Choroid plexus epithelial cell (primary cell): ENCODE measurements at regions not wholly inside any gene's neighbourhood (a gene's known extent, or its start where the extent isn't known, plus 50 kb on each side); places are given as distances from the start of the nearest gene placed in this dataset.
A peak's percentile ranks its signal among the peaks of the same experiment; 100 is the strongest.
"Not testable (repeated sequence)": the region's sequence is repeated elsewhere in the genome, so short reads cannot be mapped to it uniquely, and the experiment has no call there.

ENCODE experiments used
- DNase-seq: peaks from one replicate; pipeline ENCODE4 v3.0.0-alpha.2; 2010; ENCODE audit warnings: low read depth
- H3K4me3 ChIP-seq: 2 replicates; pipeline ENCODE4 v1.5.1; 2011; ENCODE audit warnings: low read depth, mild to moderate bottlenecking, control low read depth, low read length, moderate library complexity
- CTCF ChIP-seq: conservative IDR thresholded peaks from 2 replicates; pipeline ENCODE4 v1.5.1; 2011; ENCODE audit warnings: low read depth, mild to moderate bottlenecking, control low read depth, inconsistent platforms, low read length, moderate library complexity

- no peak for DNase-seq
- H3K4me3 ChIP-seq = no peak overlapping the region
- TF ChIP-seq CTCF = no peak
Measured at GRCh38 chr9:126183266-126183665, 143.4 kb upstream of the MVB12B start.

GRCh38 chr9:126190994-126191393 is 135.6 kb upstream of the MVB12B start:
- not testable (repeated sequence) for H3K4me3 ChIP-seq, DNase-seq

- DNase-seq = no peak
- no peak for TF ChIP-seq CTCF
- H3K4me3 ChIP-seq = no peak overlapping the region
Measured at GRCh38 chr9:126198854-126199253, 127.8 kb upstream of the MVB12B start.

GRCh38 chr9:126203313-126203712 is 123.3 kb upstream of the MVB12B start:
- no peak overlapping the region for H3K4me3 ChIP-seq
- TF ChIP-seq CTCF = peak; percentile 17
- DNase-seq = no peak

GRCh38 chr9:126204197-126204596 is 122.4 kb upstream of the MVB12B start:
- no peak overlapping the region for H3K4me3 ChIP-seq
- TF ChIP-seq CTCF = no peak
- no peak for DNase-seq

- no peak for TF ChIP-seq CTCF
- DNase-seq = no peak
- H3K4me3 ChIP-seq = no peak overlapping the region
Measured at GRCh38 chr9:126204708-126205225, 121.9 kb upstream of the MVB12B start.

GRCh38 chr9:126205265-126205664 is 121.4 kb upstream of the MVB12B start:
- DNase-seq = no peak
- TF ChIP-seq CTCF = no peak
- no peak overlapping the region for H3K4me3 ChIP-seq

GRCh38 chr9:126205845-126206498 is 120.7 kb upstream of the MVB12B start:
- no peak for TF ChIP-seq CTCF
- H3K4me3 ChIP-seq = no peak overlapping the region
- no peak for DNase-seq
